Natural killer cell (primary cell): ENCODE measurements at regions not wholly inside any gene's neighbourhood (a gene's known extent, or its start where the extent isn't known, plus 50 kb on each side); places are given as distances from the start of the nearest gene placed in this dataset.

Experiments used
- ATAC-seq, 3 donors: fragments of 150-1000 bp in 2 of 3; fragments of 200-7000 bp in 1 of 3; cut with Tn5 transposase; 1 replicate in 1 of 3; 2 replicates in 2 of 3; pipeline ENCODE4 v1.10.0; 2021; ENCODE audit warnings: mild to moderate bottlenecking in 2 of 3, moderate library complexity in 2 of 3
- DNase-seq, 2 donors: peaks; one replicate each; pipeline versions ENCODE4 v3.0.0 to v3.0.0-alpha.2; 2013 to 2021; ENCODE audit warnings: mixed read lengths in 1 of 2
- H3K27ac ChIP-seq: one replicate; pipeline ENCODE4 v1.5.1; 2013; ENCODE audit warnings: mild to moderate bottlenecking, low read length
- H3K27me3 ChIP-seq: one replicate; pipeline ENCODE4 v1.6.1; 2013; ENCODE audit warnings: low read length; ENCODE audit not compliant: control insufficient read depth, insufficient read depth
- H3K36me3 ChIP-seq: one replicate; pipeline ENCODE4 v1.6.1; 2013; ENCODE audit warnings: low read length; ENCODE audit not compliant: control insufficient read depth, insufficient read depth
- H3K4me1 ChIP-seq: one replicate; pipeline ENCODE4 v1.6.1; 2013; ENCODE audit warnings: low read length; ENCODE audit not compliant: control insufficient read depth, insufficient read depth
- H3K4me3 ChIP-seq: one replicate; pipeline ENCODE4 v1.5.1; 2013; ENCODE audit warnings: low read length
- H3K9me3 ChIP-seq: one replicate; pipeline ENCODE4 v1.6.1; 2013; ENCODE audit warnings: low read length; ENCODE audit not compliant: control insufficient read depth, insufficient read depth
- H3K27ac Mint-ChIP-seq, 2 donors: one replicate each; pipeline ENCODE4 v1.8.0; 2022; ENCODE audit warnings: mild to moderate bottlenecking in 2 of 2, mixed read lengths in 2 of 2, moderate library complexity in 1 of 2
- H3K27me3 Mint-ChIP-seq, 2 donors: one replicate each; pipeline ENCODE4 v1.8.0; 2022; ENCODE audit warnings: low read depth in 2 of 2, mixed read lengths in 2 of 2
- H3K36me3 Mint-ChIP-seq: one replicate; pipeline ENCODE4 v1.8.0; 2022; ENCODE audit warnings: mixed read lengths
- H3K4me1 Mint-ChIP-seq, 2 donors: one replicate each; pipeline ENCODE4 v1.8.0; 2022; ENCODE audit warnings: mixed read lengths in 2 of 2
- H3K4me3 Mint-ChIP-seq: one replicate; pipeline ENCODE4 v1.8.0; 2022; ENCODE audit warnings: mild to moderate bottlenecking, moderate library complexity, mixed read lengths
- H3K9me3 Mint-ChIP-seq, 2 donors: one replicate each; pipeline ENCODE4 v1.8.0; 2022; ENCODE audit warnings: mixed read lengths in 2 of 2
- CTCF ChIP-seq: fragments of 200-600 bp; IDR thresholded peaks from one replicate; pipeline ENCODE4 v1.8.0; 2022; ENCODE audit warnings: antibody characterized with exemption
- WGBS: methylation state at CpG from one replicate; pipeline ENCODE4 v1.1.7; 2013; ENCODE audit warnings: missing lambda C conversion rate; ENCODE audit not compliant: insufficient coverage; 5-methylcytosine and 5-hydroxymethylcytosine counted together
- intact Hi-C: fragments of 100-400 bp; cut with micrococcal nuclease; formaldehyde crosslinking; loops from one replicate; pipeline ENCODE4 v1.14.2; 2022

GRCh38 chr12:67881565-67881964, 107.7 kb upstream of the IFNG-AS1 start:
- Histone ChIP-seq H3K27me3 (peaks cover 2% of the 10 kb centered on the region), H3K27ac (no peak overlapping the region), H3K4me3 (no peak overlapping the region), H3K36me3 (no peaks in the 10 kb centered on the region), H3K9me3 (no peaks in the 10 kb centered on the region), H3K4me1 (no peaks in the 10 kb centered on the region)
- no peak overlapping the region for H3K4me3 Mint-ChIP-seq
- no CpG with 5 or more reads among the region's 2 CpGs for WGBS
- TF ChIP-seq CTCF = no peak
- ATAC-seq (no peak), DNase-seq (no peak)
- H3K27ac Mint-ChIP-seq = no peak overlapping the region
- H3K36me3 Mint-ChIP-seq = no peaks in the 10 kb centered on the region
- no peaks in the 10 kb centered on the region for H3K9me3 Mint-ChIP-seq
- H3K27me3 Mint-ChIP-seq = peaks cover 23 to 62% of the 10 kb centered on the region in 2 donors
- H3K4me1 Mint-ChIP-seq = no peaks in the 10 kb centered on the region
- intact Hi-C loops = no loop called here

- intact Hi-C loops = no loop called here
- H3K36me3 Mint-ChIP-seq = no peaks in the 10 kb centered on the region
- H3K4me3 ChIP-seq = no peak overlapping the region
- peaks cover 2% of the 10 kb centered on the region for H3K27me3 ChIP-seq
- H3K9me3 Mint-ChIP-seq = no peaks in the 10 kb centered on the region
- H3K36me3 ChIP-seq = no peaks in the 10 kb centered on the region
- no peak overlapping the region for H3K27ac ChIP-seq
- no peak for ATAC-seq
- DNase-seq = no peak
- TF ChIP-seq CTCF = no peak
- no peak overlapping the region for H3K4me3 Mint-ChIP-seq
- no peak overlapping the region for H3K27ac Mint-ChIP-seq
- peaks cover 20 to 64% of the 10 kb centered on the region in 2 donors for H3K27me3 Mint-ChIP-seq
- H3K4me1 ChIP-seq = no peaks in the 10 kb centered on the region
- 82% methylated on average over 1 of the region's 2 CpGs for WGBS
- H3K9me3 ChIP-seq = no peaks in the 10 kb centered on the region
- H3K4me1 Mint-ChIP-seq = no peaks in the 10 kb centered on the region
These were observed 104.7 kb upstream of the IFNG-AS1 start for GRCh38 chr12:67884596-67884995.

- intact Hi-C loops = no loop called here
- 73% methylated on average over 5 of the region's 7 CpGs for WGBS
- Mint-ChIP-seq H3K27me3 (peaks cover 16 to 58% of the 10 kb centered on the region in 2 donors), H3K4me1 (peaks cover 0 to under 1% of the 10 kb centered on the region in 2 donors), H3K4me3 (no peak overlapping the region), H3K36me3 (no peaks in the 10 kb centered on the region), H3K27ac (no peak overlapping the region), H3K9me3 (no peaks in the 10 kb centered on the region)
- Histone ChIP-seq H3K27ac (no peak overlapping the region), H3K36me3 (no peaks in the 10 kb centered on the region), H3K4me1 (no peaks in the 10 kb centered on the region), H3K9me3 (no peaks in the 10 kb centered on the region), H3K4me3 (no peak overlapping the region), H3K27me3 (peaks cover 2% of the 10 kb centered on the region)
- DNase-seq (no peak), ATAC-seq (no peak)
- no peak for TF ChIP-seq CTCF
These were observed 103.7 kb upstream of the IFNG-AS1 start for GRCh38 chr12:67885375-67886169.

- intact Hi-C loops = no loop called here
- no peak for DNase-seq
- H3K4me1 ChIP-seq = peaks cover 4% of the 10 kb centered on the region
- H3K36me3 Mint-ChIP-seq = no peaks in the 10 kb centered on the region
- H3K27ac ChIP-seq = no peak overlapping the region
- no peak for TF ChIP-seq CTCF
- peaks cover 9 to 12% of the 10 kb centered on the region in 2 donors for H3K4me1 Mint-ChIP-seq
- H3K27me3 ChIP-seq = peaks cover 2% of the 10 kb centered on the region
- no peak overlapping the region for H3K4me3 ChIP-seq
- no peaks in the 10 kb centered on the region for H3K9me3 ChIP-seq
- no peak overlapping the region for H3K27ac Mint-ChIP-seq
- H3K36me3 ChIP-seq = no peaks in the 10 kb centered on the region
- H3K9me3 Mint-ChIP-seq = no peaks in the 10 kb centered on the region
- no peak overlapping the region for H3K4me3 Mint-ChIP-seq
- no peak for ATAC-seq
- H3K27me3 Mint-ChIP-seq = peaks cover 16 to 53% of the 10 kb centered on the region in 2 donors
These were observed 102.2 kb upstream of the IFNG-AS1 start for GRCh38 chr12:67887065-67887464.
